ENCODE measurements at regions not wholly inside any gene's neighbourhood (a gene's known extent, or its start where the extent isn't known, plus 50 kb on each side); places are given as distances from the start of the nearest gene placed in this dataset.

DNA sequence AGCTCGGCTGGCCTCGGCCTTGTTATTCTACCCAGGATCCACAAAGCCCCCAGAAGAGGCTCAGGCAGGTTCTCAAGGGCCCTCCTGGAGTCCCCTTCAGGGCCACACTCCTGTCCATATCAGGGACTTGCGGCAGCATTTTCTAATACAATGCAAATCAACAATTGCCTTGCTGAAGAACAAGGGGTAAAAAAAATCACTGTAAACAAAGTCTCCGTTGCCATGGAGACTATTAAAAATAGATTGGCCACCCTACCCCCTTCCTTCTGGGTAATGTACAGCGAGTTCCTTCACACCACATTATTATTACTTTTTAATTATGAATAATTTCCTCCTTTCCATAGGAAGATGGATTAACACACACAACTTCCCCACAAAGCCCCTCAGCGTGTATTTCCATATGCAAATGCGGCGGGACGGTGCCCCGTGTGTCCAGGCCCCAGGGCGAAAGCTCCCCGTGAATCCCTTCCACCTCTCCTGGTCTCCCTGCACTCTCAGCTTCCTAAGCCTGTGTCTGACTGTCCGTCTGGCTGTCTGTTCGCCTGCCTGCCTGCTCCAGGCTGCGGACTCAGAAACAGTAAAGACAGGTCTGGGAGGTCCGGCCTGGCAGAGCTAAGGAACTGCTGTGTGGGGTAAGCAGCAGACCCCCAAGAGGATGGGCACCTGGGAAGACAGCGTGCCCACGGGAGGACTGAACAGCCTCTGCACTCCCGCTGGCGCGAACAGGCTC lies 196.6 kb downstream of the RBFOX3 start:
- Histone ChIP-seq H3K4me3 (ENCODE audit: low read length) (no peak overlapping the region), H3K36me3 (ENCODE audit: insufficient read depth, low read length) (no peaks in the 10 kb centered on the region), H3K4me1 (ENCODE audit: insufficient read depth, low read length) (no peaks in the 10 kb centered on the region), H3K9me3 (ENCODE audit: low read length) (no peaks in the 10 kb centered on the region), H3K27me3 (ENCODE audit: insufficient read depth, low read length) (peaks cover 43% of the 10 kb centered on the region), H2AFZ (ENCODE audit: low read depth, low read length) (no peak overlapping the region)

DNA sequence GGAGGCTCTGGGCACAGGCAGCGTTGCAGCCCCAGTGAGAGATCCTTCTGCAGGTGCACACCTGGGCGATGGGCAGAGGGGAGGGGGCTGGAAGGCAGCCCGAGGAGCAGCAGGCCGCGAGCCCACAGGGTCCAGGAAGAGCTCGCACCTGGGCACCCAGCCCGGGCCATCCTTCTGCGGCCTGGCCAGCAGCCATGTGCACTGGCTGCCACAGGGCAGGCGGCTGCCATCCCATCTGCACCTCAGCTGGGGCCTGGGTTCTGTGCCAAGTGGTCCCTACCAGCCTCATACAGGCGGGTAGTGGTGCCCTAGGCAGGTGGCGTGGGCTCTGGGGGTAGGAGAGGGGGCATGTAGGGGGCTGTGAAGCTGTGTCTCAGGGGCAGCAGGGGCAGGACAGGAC lies 197.2 kb downstream of the RBFOX3 start:
- no peak overlapping the region for H2AFZ ChIP-seq (ENCODE audit: low read depth, low read length)
- H3K4me3 ChIP-seq (ENCODE audit: low read length) = no peak overlapping the region
- no peaks in the 10 kb centered on the region for H3K9me3 ChIP-seq (ENCODE audit: low read length)
- H3K4me1 ChIP-seq (ENCODE audit: insufficient read depth, low read length) = no peaks in the 10 kb centered on the region
- peaks cover 39% of the 10 kb centered on the region for H3K27me3 ChIP-seq (ENCODE audit: insufficient read depth, low read length)
- no peaks in the 10 kb centered on the region for H3K36me3 ChIP-seq (ENCODE audit: insufficient read depth, low read length)

- Histone ChIP-seq H3K36me3 (ENCODE audit: insufficient read depth, low read length) (no peaks in the 10 kb centered on the region), H3K4me1 (ENCODE audit: insufficient read depth, low read length) (no peaks in the 10 kb centered on the region), H3K4me3 (ENCODE audit: low read length) (no peak overlapping the region), H3K27me3 (ENCODE audit: insufficient read depth, low read length) (peaks cover 43% of the 10 kb centered on the region), H2AFZ (ENCODE audit: low read depth, low read length) (no peak overlapping the region), H3K9me3 (ENCODE audit: low read length) (no peaks in the 10 kb centered on the region)
Observed at GRCh38 chr17:79412886-79413390, 197.9 kb downstream of the RBFOX3 start.

DNA sequence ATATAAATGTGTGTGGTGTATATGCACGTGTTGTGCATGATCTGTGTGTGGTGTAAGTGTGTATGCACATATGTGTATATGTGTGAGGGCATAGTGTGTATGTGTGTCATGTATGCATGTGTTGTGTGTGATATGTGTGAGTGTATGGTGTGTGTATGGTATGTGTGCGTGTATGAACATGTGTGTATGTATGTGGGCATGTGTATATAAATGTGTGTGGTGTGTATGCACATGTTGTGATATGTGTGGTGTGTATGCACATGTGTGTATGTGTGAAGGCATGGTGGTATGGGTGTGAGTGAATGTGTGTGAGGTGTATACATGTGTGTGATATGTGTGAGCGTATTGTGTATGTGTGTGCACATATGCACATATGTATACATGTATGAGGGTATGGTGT lies 198.7 kb downstream of the RBFOX3 start:
- Histone ChIP-seq H3K27me3 (ENCODE audit: insufficient read depth, low read length) (peaks cover 43% of the 10 kb centered on the region), H3K4me3 (ENCODE audit: low read length) (no peak overlapping the region), H3K4me1 (ENCODE audit: insufficient read depth, low read length) (no peaks in the 10 kb centered on the region), H2AFZ (ENCODE audit: low read depth, low read length) (no peak overlapping the region), H3K36me3 (ENCODE audit: insufficient read depth, low read length) (no peaks in the 10 kb centered on the region), H3K9me3 (ENCODE audit: low read length) (no peaks in the 10 kb centered on the region)

- Histone ChIP-seq H2AFZ (ENCODE audit: low read depth, low read length) (no peak overlapping the region), H3K4me3 (ENCODE audit: low read length) (no peak overlapping the region), H3K27me3 (ENCODE audit: insufficient read depth, low read length) (peaks cover 37% of the 10 kb centered on the region), H3K9me3 (ENCODE audit: low read length) (no peaks in the 10 kb centered on the region), H3K4me1 (ENCODE audit: insufficient read depth, low read length) (no peaks in the 10 kb centered on the region), H3K36me3 (ENCODE audit: insufficient read depth, low read length) (no peaks in the 10 kb centered on the region)
Observed at GRCh38 chr17:79411419-79411818, 199.4 kb downstream of the RBFOX3 start.

GRCh38 chr17:79410681-79411080 lies 200.2 kb downstream of the RBFOX3 start:
- Histone ChIP-seq H3K4me3 (ENCODE audit: low read length) (no peak overlapping the region), H2AFZ (ENCODE audit: low read depth, low read length) (no peak overlapping the region), H3K4me1 (ENCODE audit: insufficient read depth, low read length) (no peaks in the 10 kb centered on the region), H3K9me3 (ENCODE audit: low read length) (no peaks in the 10 kb centered on the region), H3K27me3 (ENCODE audit: insufficient read depth, low read length) (peaks cover 34% of the 10 kb centered on the region), H3K36me3 (ENCODE audit: insufficient read depth, low read length) (no peaks in the 10 kb centered on the region)

DNA sequence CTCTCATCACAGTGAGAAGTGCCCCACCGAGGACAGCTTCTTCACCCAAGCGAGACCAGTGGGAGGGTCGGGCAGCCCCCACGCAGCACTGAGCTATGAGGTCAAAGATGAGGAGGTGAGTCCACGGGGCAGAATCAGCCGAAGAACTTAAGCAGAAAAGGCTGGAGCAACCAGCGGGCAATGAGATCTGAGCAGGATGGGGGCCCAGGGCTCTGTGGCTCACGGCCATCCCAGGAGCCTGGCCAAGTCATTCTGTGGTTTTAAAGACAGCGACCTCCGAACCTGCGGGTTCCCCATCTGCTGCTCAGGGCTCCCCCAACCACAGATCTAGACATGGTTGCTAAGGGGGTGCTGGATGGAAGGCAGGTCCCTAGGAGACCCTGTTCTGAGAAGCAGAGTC lies 202.6 kb downstream of the RBFOX3 start:
- H3K4me3 ChIP-seq (ENCODE audit: low read length) = no peak overlapping the region
- no peaks in the 10 kb centered on the region for H3K9me3 ChIP-seq (ENCODE audit: low read length)
- no peak overlapping the region for H2AFZ ChIP-seq (ENCODE audit: low read depth, low read length)
- peaks cover 24% of the 10 kb centered on the region for H3K27me3 ChIP-seq (ENCODE audit: insufficient read depth, low read length)
- H3K4me1 ChIP-seq (ENCODE audit: insufficient read depth, low read length) = no peaks in the 10 kb centered on the region
- H3K36me3 ChIP-seq (ENCODE audit: insufficient read depth, low read length) = no peaks in the 10 kb centered on the region

DNA sequence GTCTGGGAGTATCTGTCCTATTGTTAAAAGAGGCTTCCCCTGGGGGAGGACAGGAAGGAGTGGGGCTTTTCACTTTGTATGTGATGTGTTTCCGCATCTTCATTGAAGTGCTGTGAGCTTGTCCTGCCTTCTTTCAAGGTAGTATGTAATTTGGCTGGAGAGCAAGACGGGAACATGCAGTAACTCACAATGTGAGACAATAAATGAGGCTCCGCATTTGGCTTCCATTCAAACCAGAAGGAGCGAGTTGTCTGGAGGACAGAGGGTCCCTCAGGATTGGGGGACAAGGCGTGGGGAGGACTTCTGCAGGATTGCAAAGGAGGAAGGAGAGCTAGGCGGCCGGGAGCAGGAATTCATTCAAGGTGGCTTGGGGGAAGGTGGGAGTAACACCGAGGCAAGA lies 203.5 kb downstream of the RBFOX3 start:
- no peak overlapping the region for H3K4me3 ChIP-seq (ENCODE audit: low read length)
- H3K4me1 ChIP-seq (ENCODE audit: insufficient read depth, low read length) = no peaks in the 10 kb centered on the region
- H3K27me3 ChIP-seq (ENCODE audit: insufficient read depth, low read length) = peaks cover 24% of the 10 kb centered on the region
- no peaks in the 10 kb centered on the region for H3K9me3 ChIP-seq (ENCODE audit: low read length)
- no peak overlapping the region for H2AFZ ChIP-seq (ENCODE audit: low read depth, low read length)
- no peaks in the 10 kb centered on the region for H3K36me3 ChIP-seq (ENCODE audit: insufficient read depth, low read length)

- Histone ChIP-seq H3K27me3 (ENCODE audit: insufficient read depth, low read length) (peaks cover 24% of the 10 kb centered on the region), H3K9me3 (ENCODE audit: low read length) (no peaks in the 10 kb centered on the region), H3K4me3 (ENCODE audit: low read length) (no peak overlapping the region)
Observed at GRCh38 chr17:79406316-79406715, 204.5 kb downstream of the RBFOX3 start.

GRCh38 chr17:79405823-79406222 lies 205.0 kb downstream of the RBFOX3 start:
- H2AFZ ChIP-seq (ENCODE audit: low read depth, low read length) = no peak overlapping the region

More at GRCh38 chr17:79406316-79406715, 204.5 kb downstream of the RBFOX3 start:
- H3K36me3 ChIP-seq (ENCODE audit: insufficient read depth, low read length) = no peaks in the 10 kb centered on the region
- H2AFZ ChIP-seq (ENCODE audit: low read depth, low read length) = no peak overlapping the region
- H3K4me1 ChIP-seq (ENCODE audit: insufficient read depth, low read length) = no peaks in the 10 kb centered on the region

GRCh38 chr17:79404136-79404911 lies 206.5 kb downstream of the RBFOX3 start:
- H3K9me3 ChIP-seq (ENCODE audit: low read length) = no peaks in the 10 kb centered on the region
- no peak overlapping the region for H3K4me3 ChIP-seq (ENCODE audit: low read length)
- H3K27me3 ChIP-seq (ENCODE audit: insufficient read depth, low read length) = peaks cover 23% of the 10 kb centered on the region
- H2AFZ ChIP-seq (ENCODE audit: low read depth, low read length) = no peak overlapping the region
- no peaks in the 10 kb centered on the region for H3K36me3 ChIP-seq (ENCODE audit: insufficient read depth, low read length)
- H3K4me1 ChIP-seq (ENCODE audit: insufficient read depth, low read length) = no peaks in the 10 kb centered on the region

More at GRCh38 chr17:79405823-79406222, 205.0 kb downstream of the RBFOX3 start:
- H3K4me1 ChIP-seq (ENCODE audit: insufficient read depth, low read length) = no peaks in the 10 kb centered on the region
- H3K4me3 ChIP-seq (ENCODE audit: low read length) = no peak overlapping the region
- no peaks in the 10 kb centered on the region for H3K9me3 ChIP-seq (ENCODE audit: low read length)
- H3K36me3 ChIP-seq (ENCODE audit: insufficient read depth, low read length) = no peaks in the 10 kb centered on the region
- peaks cover 25% of the 10 kb centered on the region for H3K27me3 ChIP-seq (ENCODE audit: insufficient read depth, low read length)

GRCh38 chr17:79401704-79402674 lies 208.9 kb downstream of the RBFOX3 start:
- Histone ChIP-seq H3K4me3 (ENCODE audit: low read length) (no peak overlapping the region), H3K36me3 (ENCODE audit: insufficient read depth, low read length) (no peaks in the 10 kb centered on the region), H2AFZ (ENCODE audit: low read depth, low read length) (no peak overlapping the region), H3K27me3 (ENCODE audit: insufficient read depth, low read length) (peaks cover 20% of the 10 kb centered on the region), H3K9me3 (ENCODE audit: low read length) (no peaks in the 10 kb centered on the region), H3K4me1 (ENCODE audit: insufficient read depth, low read length) (no peaks in the 10 kb centered on the region)
